ENCODE measurements at regions not wholly inside any gene's neighbourhood (a gene's known extent, or its start where the extent isn't known, plus 50 kb on each side); places are given as distances from the start of the nearest gene placed in this dataset.

GRCh38 chr19:5220866-5221265 is 119.7 kb downstream of the PTPRS start:
- POLR2A ChIA-PET = no interaction called here
- Mint-ChIP-seq H3K27ac (no peak overlapping the region), H3K4me1 (ENCODE audit: low read depth) (peaks cover 3% of the 10 kb centered on the region), H3K9me3 (no peaks in the 10 kb centered on the region), H3K4me3 (no peak overlapping the region), H3K36me3 (ENCODE audit: low read depth) (no peaks in the 10 kb centered on the region), H3K27me3 (no peaks in the 10 kb centered on the region)
- DNase-seq (no peak), ATAC-seq (no peak)
- CTCF ChIA-PET = no interaction called here
- intact Hi-C loops (cut with micrococcal nuclease) = no loop called here
- TF ChIP-seq CTCF (IDR thresholded peaks at IDR 0.05) = no peak

- no peak for ATAC-seq
- Mint-ChIP-seq H3K4me3 (no peak overlapping the region), H3K27me3 (no peaks in the 10 kb centered on the region), H3K27ac (no peak overlapping the region), H3K36me3 (ENCODE audit: low read depth) (no peaks in the 10 kb centered on the region), H3K9me3 (no peaks in the 10 kb centered on the region), H3K4me1 (ENCODE audit: low read depth) (peaks cover 3% of the 10 kb centered on the region)
- TF ChIP-seq CTCF (IDR thresholded peaks at IDR 0.05) = no peak
- ChIA-PET CTCF (no interaction called here), POLR2A (no interaction called here)
- intact Hi-C loops (cut with micrococcal nuclease) = no loop called here
- no peak for DNase-seq
These were observed 120.3 kb downstream of the PTPRS start for GRCh38 chr19:5220361-5220760.

- H3K4me1 Mint-ChIP-seq (ENCODE audit: low read depth) = peaks cover 3% of the 10 kb centered on the region
- TF ChIP-seq CTCF (IDR thresholded peaks at IDR 0.05) = no peak
- ChIA-PET POLR2A (no interaction called here), CTCF (no interaction called here)
- H3K36me3 Mint-ChIP-seq (ENCODE audit: low read depth) = no peaks in the 10 kb centered on the region
- no peak for DNase-seq
- H3K4me3 Mint-ChIP-seq = no peak overlapping the region
- H3K9me3 Mint-ChIP-seq = no peaks in the 10 kb centered on the region
- intact Hi-C loops (cut with micrococcal nuclease) = no loop called here
- no peaks in the 10 kb centered on the region for H3K27me3 Mint-ChIP-seq
- ATAC-seq = no peak
- no peak overlapping the region for H3K27ac Mint-ChIP-seq
These were observed 120.9 kb downstream of the PTPRS start for GRCh38 chr19:5219551-5220304.

- POLR2A ChIA-PET = interaction anchor here (0.5 kb wide), 1 partner anchor 1362 kb away, joined by 3 read pairs; no protein-coding TSS in a partner anchor
- Mint-ChIP-seq H3K9me3 (no peaks in the 10 kb centered on the region), H3K36me3 (ENCODE audit: low read depth) (no peaks in the 10 kb centered on the region), H3K27me3 (no peaks in the 10 kb centered on the region), H3K27ac (no peak overlapping the region), H3K4me1 (ENCODE audit: low read depth) (peaks cover 3% of the 10 kb centered on the region), H3K4me3 (no peak overlapping the region)
- intact Hi-C loops (cut with micrococcal nuclease) = no loop called here
- ATAC-seq = no peak
- no peak for TF ChIP-seq CTCF (IDR thresholded peaks at IDR 0.05)
- no peak for DNase-seq
- CTCF ChIA-PET = no interaction called here
These were observed 121.6 kb downstream of the PTPRS start for GRCh38 chr19:5218963-5219530.

GRCh38 chr19:5218255-5218855 is 122.3 kb downstream of the PTPRS start:
- DNase-seq = no peak
- TF ChIP-seq CTCF (IDR thresholded peaks at IDR 0.05) = no peak
- Mint-ChIP-seq H3K27me3 (no peaks in the 10 kb centered on the region), H3K27ac (no peak overlapping the region), H3K36me3 (ENCODE audit: low read depth) (no peaks in the 10 kb centered on the region), H3K4me3 (no peak overlapping the region), H3K9me3 (no peaks in the 10 kb centered on the region), H3K4me1 (ENCODE audit: low read depth) (peaks cover 3% of the 10 kb centered on the region)
- CTCF ChIA-PET = no interaction called here
- intact Hi-C loops (cut with micrococcal nuclease) = no loop called here
- POLR2A ChIA-PET = no interaction called here
- no peak for ATAC-seq

Measured in activated CD8-positive, alpha-beta T cell treated with anti-CD3 and anti-CD28 coated beads for 36 hours (primary cell).